VCaP (cell line): ENCODE measurements at regions not wholly inside any gene's neighbourhood (a gene's known extent, or its start where the extent isn't known, plus 50 kb on each side); places are given as distances from the start of the nearest gene placed in this dataset.

ENCODE experiments used
- H3K27ac ChIP-seq: fragments of 450-650 bp; 2 replicates; pipeline ENCODE4 v1.5.1; 2017
- CTCF ChIP-seq: fragments of 450-650 bp; conservative IDR thresholded peaks from 2 replicates; pipeline ENCODE4 v1.5.1; 2017; ENCODE audit warnings: mild to moderate bottlenecking, moderate library complexity

DNA sequence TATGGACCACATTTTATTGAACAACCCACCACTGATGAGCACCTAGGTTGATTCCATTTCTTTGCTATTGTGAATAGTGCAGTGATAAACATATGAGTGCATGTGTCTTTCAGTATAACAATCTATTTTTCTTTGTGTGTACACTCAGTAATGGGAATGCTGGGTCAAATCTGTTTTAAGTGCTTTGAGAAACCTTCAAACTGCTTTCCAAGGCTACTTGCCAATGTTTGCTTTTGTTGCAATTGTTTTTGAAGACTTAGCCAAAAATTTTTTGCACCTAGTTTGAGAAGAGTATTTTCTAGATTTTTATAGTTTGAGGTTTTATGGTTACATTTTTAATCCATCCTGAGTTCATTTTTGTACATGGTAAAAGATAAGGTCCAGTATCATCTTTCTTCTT lies 587.4 kb upstream of the SETBP1 start:
- no peak for TF ChIP-seq CTCF
- H3K27ac ChIP-seq = no peak overlapping the region

DNA sequence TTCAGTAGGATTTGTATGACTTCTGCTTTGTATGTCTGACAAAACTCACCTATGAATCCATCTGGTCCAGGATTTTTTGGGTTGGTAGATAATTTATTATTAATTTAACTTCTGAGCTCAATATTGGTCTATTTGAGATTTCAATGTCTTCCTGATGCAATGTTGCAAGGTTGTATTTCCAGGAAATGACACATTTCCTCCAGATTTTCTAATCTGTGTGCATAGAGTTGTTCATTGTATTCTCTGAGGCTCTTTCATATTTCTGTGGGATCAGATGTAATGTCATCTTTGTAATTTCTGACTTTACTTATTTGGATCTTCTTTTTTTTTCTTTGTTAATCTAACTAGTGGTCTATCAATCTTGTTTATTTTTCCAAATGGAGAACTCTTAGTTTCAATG lies 584.7 kb upstream of the SETBP1 start:
- no peak for TF ChIP-seq CTCF
- H3K27ac ChIP-seq = no peak overlapping the region

DNA sequence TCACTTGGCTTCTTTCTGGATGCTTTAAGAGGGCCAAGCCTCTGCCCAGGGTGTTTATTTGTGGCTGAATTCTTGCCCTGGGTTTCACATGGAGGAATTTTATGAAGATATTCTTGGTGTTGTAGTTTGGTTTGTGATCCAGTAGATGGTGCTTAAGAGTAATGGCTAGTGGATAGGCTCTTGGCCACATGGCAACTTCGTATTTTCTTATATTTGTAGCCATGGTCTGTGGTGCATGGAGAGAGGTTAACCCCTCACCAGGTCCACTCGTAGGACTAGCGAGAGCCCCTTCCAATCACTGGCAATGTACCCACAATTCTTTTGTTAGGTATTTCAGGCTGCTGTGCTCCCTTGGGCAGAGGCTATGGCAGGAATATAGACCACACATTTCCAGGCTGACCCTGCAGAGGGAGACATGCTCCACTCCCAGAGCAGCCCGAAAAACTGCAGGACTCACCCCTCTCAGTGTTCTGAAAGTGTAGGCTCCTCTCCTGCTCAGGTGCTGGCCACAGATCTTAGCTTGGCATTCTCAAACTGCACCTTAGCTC lies 582.1 kb upstream of the SETBP1 start:
- TF ChIP-seq CTCF = peak; percentile 41; the same call in 1 of the 2 replicates
- H3K27ac ChIP-seq = no peak overlapping the region

DNA sequence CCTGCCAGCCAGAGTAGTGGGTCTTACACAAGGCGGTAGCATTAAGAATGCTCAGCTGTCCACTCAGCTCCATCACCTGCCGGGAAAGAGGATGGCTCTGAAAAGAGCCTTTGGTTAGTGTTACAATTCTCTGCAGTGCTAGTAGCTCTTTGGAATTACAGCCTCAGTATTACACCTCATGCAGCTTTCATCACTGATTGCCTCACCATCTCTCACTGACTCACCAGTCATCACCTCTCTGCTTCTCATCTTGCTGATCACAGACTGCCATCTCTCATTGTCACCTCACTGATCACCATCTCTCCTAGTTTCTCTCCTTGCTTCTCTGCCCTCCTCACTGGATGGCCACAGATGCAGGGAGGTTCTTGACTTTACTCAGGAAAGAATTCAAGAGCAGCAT lies 573.5 kb upstream of the SETBP1 start:
- TF ChIP-seq CTCF = no peak
- H3K27ac ChIP-seq = no peak overlapping the region

- TF ChIP-seq CTCF = no peak
- no peak overlapping the region for H3K27ac ChIP-seq
These were observed 569.4 kb upstream of the SETBP1 start for GRCh38 chr18:44111337-44111736.

DNA sequence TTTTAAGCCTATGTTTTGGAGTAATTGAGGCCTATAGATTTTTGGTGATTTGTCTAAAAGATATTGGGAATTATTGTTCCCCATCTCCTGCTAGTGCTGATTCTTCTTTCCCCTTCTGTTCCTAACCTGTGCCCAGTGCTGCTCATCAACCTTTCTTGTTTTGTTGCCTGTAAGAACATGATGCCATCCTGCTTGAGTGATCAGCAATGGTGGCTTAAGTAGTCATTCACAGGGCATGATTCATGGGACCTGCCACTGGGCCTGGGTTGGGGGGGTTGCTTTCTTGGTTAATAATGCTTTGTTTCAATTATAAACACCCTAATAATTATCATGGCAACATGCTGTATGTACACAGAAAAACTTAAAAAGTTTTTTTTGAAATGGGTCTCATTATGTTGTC lies 562.9 kb upstream of the SETBP1 start:
- no peak for TF ChIP-seq CTCF
- no peak overlapping the region for H3K27ac ChIP-seq

DNA sequence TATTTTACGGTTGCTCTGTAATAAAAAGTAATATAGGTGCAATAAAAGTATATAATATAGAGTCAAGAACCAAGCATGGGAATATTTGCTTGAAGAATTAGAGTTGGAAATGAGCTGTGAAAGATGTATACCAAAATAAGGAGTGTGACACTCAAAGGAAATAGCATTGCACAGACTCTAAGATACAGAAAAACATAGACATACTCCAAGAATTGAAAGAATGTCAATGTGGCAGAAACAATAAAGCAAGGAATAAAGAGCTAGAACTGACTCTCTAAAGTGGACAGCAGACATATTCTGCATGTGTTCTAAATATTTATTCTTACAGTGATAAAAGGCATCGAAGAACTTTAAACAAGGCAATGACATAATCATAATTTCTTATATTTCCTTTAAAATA lies 561.1 kb upstream of the SETBP1 start:
- no peak for TF ChIP-seq CTCF
- H3K27ac ChIP-seq = no peak overlapping the region

GRCh38 chr18:44123743-44124142 lies 556.9 kb upstream of the SETBP1 start:
- TF ChIP-seq CTCF = no peak
- peak overlapping the region; percentile 26 for H3K27ac ChIP-seq
